ENCODE measurements at regions not wholly inside any gene's neighbourhood (a gene's known extent, or its start where the extent isn't known, plus 50 kb on each side); places are given as distances from the start of the nearest gene placed in this dataset.

DNA sequence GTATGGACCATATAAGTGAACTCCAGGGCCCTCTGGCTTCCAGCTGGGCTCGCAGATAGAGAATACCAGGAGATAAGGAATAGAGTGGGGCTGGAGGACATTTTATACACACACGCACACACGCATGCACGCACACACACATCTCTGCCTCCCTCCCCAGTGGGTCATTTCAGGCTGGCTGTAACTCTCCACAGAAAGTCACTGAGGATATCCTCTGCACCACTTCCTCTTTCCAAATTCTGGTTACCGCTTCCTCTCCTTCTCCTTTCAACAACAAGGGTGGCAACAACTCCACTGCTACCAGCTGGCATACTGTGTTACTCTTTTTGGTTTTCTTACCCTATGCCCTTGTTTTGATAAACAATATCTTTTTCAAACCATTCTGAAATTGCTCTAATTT is 280.2 kb downstream of the COL12A1 start:
- H3K4me3 ChIP-seq (ENCODE audit: low read depth, low read length), result no peak overlapping the region
- TF ChIP-seq CTCF (conservative IDR thresholded peaks at IDR 0.05; ENCODE audit: low read depth, low read length), result no peak
- no peak for DNase-seq (ENCODE audit: low read depth)

- no peak for TF ChIP-seq CTCF (conservative IDR thresholded peaks at IDR 0.05; ENCODE audit: low read depth, low read length)
- no peak for DNase-seq (ENCODE audit: low read depth)
- H3K4me3 ChIP-seq (ENCODE audit: low read depth, low read length), result no peak overlapping the region
Measured at GRCh38 chr6:74914888-74915287, 291.0 kb downstream of the COL12A1 start.

- TF ChIP-seq CTCF (conservative IDR thresholded peaks at IDR 0.05; ENCODE audit: low read depth, low read length), result no peak
- H3K4me3 ChIP-seq (ENCODE audit: low read depth, low read length), result no peak overlapping the region
- no peak for DNase-seq (ENCODE audit: low read depth)
Measured at GRCh38 chr6:74912234-74912633, 293.6 kb downstream of the COL12A1 start.

GRCh38 chr6:74902846-74903245 is 303.0 kb downstream of the COL12A1 start:
- H3K4me3 ChIP-seq (ENCODE audit: low read depth, low read length), result no peak overlapping the region
- TF ChIP-seq CTCF (conservative IDR thresholded peaks at IDR 0.05; ENCODE audit: low read depth, low read length), result no peak
- DNase-seq (ENCODE audit: low read depth), result no peak

DNA sequence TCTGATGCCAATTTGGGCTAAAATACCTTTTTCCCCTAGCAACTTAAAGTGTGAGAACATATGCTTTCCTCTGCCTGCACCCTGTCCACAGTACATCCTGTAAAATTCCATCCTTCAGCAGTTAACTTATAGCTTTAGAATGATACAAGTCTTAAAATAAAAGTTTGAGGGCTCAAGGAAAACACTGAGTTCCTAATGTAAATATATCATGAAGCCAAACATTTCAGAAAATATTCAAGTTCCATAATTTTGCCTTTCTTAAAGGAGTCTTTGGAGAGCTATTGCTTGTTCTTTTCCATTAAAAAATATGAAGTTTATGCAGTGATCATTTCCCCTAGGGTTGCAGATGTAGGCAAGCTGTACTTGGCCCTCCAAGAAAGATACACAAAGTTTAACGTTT is 303.8 kb downstream of the COL12A1 start:
- no peak for TF ChIP-seq CTCF (conservative IDR thresholded peaks at IDR 0.05; ENCODE audit: low read depth, low read length)
- H3K4me3 ChIP-seq (ENCODE audit: low read depth, low read length), result no peak overlapping the region
- no peak for DNase-seq (ENCODE audit: low read depth)

DNA sequence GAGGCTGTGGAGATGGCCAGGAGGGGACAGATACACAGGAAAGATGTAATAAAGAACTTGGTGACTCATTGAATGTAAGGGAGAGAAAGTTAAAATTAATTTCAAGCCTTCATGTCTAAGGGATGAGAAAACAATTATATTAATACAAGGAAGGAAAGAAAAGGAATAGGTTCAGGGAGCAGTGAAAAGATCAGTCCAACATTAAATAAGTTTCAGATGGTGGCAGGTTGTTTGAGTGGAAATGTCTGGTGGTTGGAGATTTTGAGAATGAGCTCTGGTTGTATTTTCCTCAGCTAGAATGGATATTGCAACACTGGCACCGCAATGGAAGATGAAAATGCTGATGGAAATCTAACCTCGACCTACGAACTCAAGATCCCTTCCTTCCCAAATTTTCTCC is 304.3 kb downstream of the COL12A1 start:
- H3K4me3 ChIP-seq (ENCODE audit: low read depth, low read length), result no peak overlapping the region
- no peak for DNase-seq (ENCODE audit: low read depth)
- no peak for TF ChIP-seq CTCF (conservative IDR thresholded peaks at IDR 0.05; ENCODE audit: low read depth, low read length)

- peak; percentile 57 for TF ChIP-seq CTCF (conservative IDR thresholded peaks at IDR 0.05; ENCODE audit: low read depth, low read length)
- DNase-seq (ENCODE audit: low read depth), result peak; percentile 77
- H3K4me3 ChIP-seq (ENCODE audit: low read depth, low read length), result no peak overlapping the region
Measured at GRCh38 chr6:74899416-74899815, 306.4 kb downstream of the COL12A1 start.
